Glutamatergic neuron (in vitro differentiated cells): ENCODE measurements at regions not wholly inside any gene's neighbourhood (a gene's known extent, or its start where the extent isn't known, plus 50 kb on each side); places are given as distances from the start of the nearest gene placed in this dataset.

Experiments used
- DNase-seq: peaks from one replicate; pipeline ENCODE4 v3.0.0; 2022
- H3K27ac Mint-ChIP-seq: one replicate; pipeline ENCODE4 v1.8.0; 2020; ENCODE audit warnings: mild to moderate bottlenecking, mixed read lengths, inconsistent platforms; ENCODE audit not compliant: unreplicated experiment
- H3K27me3 Mint-ChIP-seq: one replicate; pipeline ENCODE4 v1.8.0; 2020; ENCODE audit warnings: mild to moderate bottlenecking, moderate library complexity, mixed read lengths, inconsistent platforms; ENCODE audit not compliant: unreplicated experiment
- H3K36me3 Mint-ChIP-seq: one replicate; pipeline ENCODE4 v1.8.0; 2020; ENCODE audit warnings: mild to moderate bottlenecking, mixed read lengths, inconsistent platforms; ENCODE audit not compliant: unreplicated experiment
- H3K4me1 Mint-ChIP-seq: one replicate; pipeline ENCODE4 v1.8.0; 2020; ENCODE audit warnings: mild to moderate bottlenecking, low read depth, mixed read lengths, inconsistent platforms; ENCODE audit not compliant: unreplicated experiment
- H3K4me3 Mint-ChIP-seq: one replicate; pipeline ENCODE4 v1.8.0; 2020; ENCODE audit warnings: mild to moderate bottlenecking, mixed read lengths, inconsistent platforms; ENCODE audit not compliant: unreplicated experiment
- H3K9me3 Mint-ChIP-seq: one replicate; pipeline ENCODE4 v1.8.0; 2020; ENCODE audit warnings: mild to moderate bottlenecking, moderate library complexity, mixed read lengths, inconsistent platforms; ENCODE audit not compliant: unreplicated experiment
- CTCF ChIP-seq: fragments of 200-600 bp; sonication (generic); IDR thresholded peaks from one replicate; pipeline ENCODE4 v1.5.0; 2021; ENCODE audit not compliant: partially characterized antibody, unreplicated experiment

GRCh38 chr5:174310243-174310642, 264.7 kb downstream of the NSG2 start:
- TF ChIP-seq CTCF = no peak
- Mint-ChIP-seq H3K27ac (no peak overlapping the region), H3K4me3 (no peak overlapping the region), H3K27me3 (peaks cover 6% of the 10 kb centered on the region), H3K9me3 (peaks cover 5% of the 10 kb centered on the region), H3K4me1 (peaks cover 6% of the 10 kb centered on the region), H3K36me3 (no peaks in the 10 kb centered on the region)
- DNase-seq = no peak

GRCh38 chr5:174310706-174311105, 265.2 kb downstream of the NSG2 start:
- TF ChIP-seq CTCF = no peak
- Mint-ChIP-seq H3K4me3 (peak overlapping the region; percentile 57), H3K4me1 (peaks cover 6% of the 10 kb centered on the region), H3K27ac (peak overlapping the region; percentile 71), H3K36me3 (no peaks in the 10 kb centered on the region), H3K27me3 (peaks cover 6% of the 10 kb centered on the region), H3K9me3 (peaks cover 5% of the 10 kb centered on the region)
- DNase-seq = no peak

DNA sequence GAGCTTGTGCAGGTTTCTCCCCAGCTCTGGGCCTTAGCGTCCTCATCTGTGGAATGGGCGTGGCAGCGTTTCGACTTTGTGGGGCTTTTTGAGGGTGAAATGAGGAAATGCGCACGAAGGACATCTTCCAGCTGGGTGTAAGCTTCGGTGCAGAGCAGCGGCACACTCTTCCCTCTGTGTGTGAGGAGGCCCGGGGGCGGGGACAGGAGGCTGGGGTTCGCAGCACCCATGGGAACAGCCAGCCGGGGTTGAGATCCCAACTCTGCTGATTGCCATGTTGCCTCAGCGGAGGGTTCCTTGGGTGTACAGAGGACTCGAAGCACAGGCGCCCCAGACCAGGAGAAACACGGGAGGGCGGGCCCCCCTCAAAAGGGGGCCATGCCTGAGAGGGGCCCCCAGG, 265.6 kb downstream of the NSG2 start:
- Mint-ChIP-seq H3K4me1 (peaks cover 6% of the 10 kb centered on the region), H3K36me3 (no peaks in the 10 kb centered on the region), H3K27ac (no peak overlapping the region), H3K27me3 (peaks cover 6% of the 10 kb centered on the region), H3K9me3 (peaks cover 5% of the 10 kb centered on the region), H3K4me3 (no peak overlapping the region)
- no peak for TF ChIP-seq CTCF
- DNase-seq = no peak

- no peaks in the 10 kb centered on the region for H3K36me3 Mint-ChIP-seq
- H3K4me3 Mint-ChIP-seq = peak overlapping the region; percentile 34
- peak; percentile 99 for TF ChIP-seq CTCF
- H3K27ac Mint-ChIP-seq = no peak overlapping the region
- H3K27me3 Mint-ChIP-seq = peaks cover 6% of the 10 kb centered on the region
- DNase-seq = peak; percentile 94
- peaks cover 6% of the 10 kb centered on the region for H3K4me1 Mint-ChIP-seq
- H3K9me3 Mint-ChIP-seq = peaks cover 6% of the 10 kb centered on the region
These were observed 266.2 kb downstream of the NSG2 start for GRCh38 chr5:174311531-174312269.

DNA sequence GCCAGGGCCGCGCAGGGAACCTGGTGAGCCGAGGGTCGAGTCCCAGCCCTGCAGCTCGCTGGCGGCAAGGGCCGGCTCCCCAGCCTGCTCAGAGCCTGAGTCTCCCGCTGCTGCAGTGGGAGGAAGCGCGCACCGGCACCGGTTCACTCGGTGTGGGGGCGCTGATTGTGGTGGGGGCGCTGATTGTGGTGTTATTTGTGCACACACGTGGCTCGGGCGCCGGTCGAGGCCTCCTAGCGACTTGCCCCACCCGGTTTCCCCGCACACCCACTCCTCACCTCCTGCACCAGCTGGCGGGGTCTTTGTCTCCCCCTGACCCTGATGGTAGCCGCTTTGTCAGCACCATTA, 266.7 kb downstream of the NSG2 start:
- Mint-ChIP-seq H3K9me3 (peaks cover 6% of the 10 kb centered on the region), H3K27me3 (peaks cover 6% of the 10 kb centered on the region), H3K4me1 (peaks cover 6% of the 10 kb centered on the region), H3K27ac (peak overlapping the region; percentile 28), H3K36me3 (no peaks in the 10 kb centered on the region), H3K4me3 (peak overlapping the region; percentile 9)
- peak; percentile 2 for TF ChIP-seq CTCF
- no peak for DNase-seq
